Stimulated activated CD8-positive, alpha-beta memory T cell treated with anti-CD3 and anti-CD28 coated beads, Interleukin-4, amount 100 ng/mL, for 48 hours (primary cell): ENCODE measurements at regions not wholly inside any gene's neighbourhood (a gene's known extent, or its start where the extent isn't known, plus 50 kb on each side); places are given as distances from the start of the nearest gene placed in this dataset.

ENCODE experiments used
- DNase-seq: peaks from one replicate; pipeline ENCODE4 v3.0.0-alpha.2; 2020

DNA sequence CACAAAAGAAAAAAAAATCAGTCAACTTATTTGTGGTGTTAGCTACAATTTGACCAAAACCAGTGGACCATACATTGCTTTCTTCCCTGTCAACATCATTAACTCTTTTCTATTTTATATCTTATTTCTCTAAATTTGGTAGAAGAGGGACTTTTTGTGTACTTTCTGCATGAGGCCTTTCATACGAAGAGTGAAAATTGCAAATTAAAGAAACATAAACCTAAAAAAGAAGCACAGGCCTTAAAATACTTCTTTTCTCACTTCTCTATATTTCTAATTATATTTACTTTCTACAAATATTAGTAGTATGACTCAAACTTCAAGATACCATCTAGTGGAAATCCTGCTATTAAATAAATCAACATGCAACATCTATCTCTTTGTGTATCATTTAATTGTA lies 1073.4 kb upstream of the ZEB2 start:
- no peak for DNase-seq

DNA sequence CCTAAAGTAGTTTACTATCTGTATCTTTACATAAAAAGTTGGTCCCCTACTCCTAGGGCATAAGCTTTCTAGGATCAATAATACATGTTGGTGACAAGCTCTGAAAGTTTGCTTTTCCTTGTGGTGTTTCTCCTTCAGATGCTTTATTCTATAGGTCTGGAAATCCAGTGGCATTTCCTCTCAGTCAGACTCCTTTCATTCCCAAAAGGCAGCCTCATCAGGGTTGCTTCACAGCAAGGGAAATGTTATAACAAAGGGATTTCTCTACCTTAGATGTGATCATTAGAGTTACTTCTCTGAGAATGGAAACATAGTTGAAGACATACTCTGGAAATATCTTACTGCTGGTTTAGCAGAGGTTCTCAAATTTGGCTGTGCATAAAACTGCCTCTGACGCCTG lies 1072.4 kb upstream of the ZEB2 start:
- DNase-seq, result no peak

- no peak for DNase-seq
Measured at GRCh38 chr2:145591109-145591809, 1071.3 kb upstream of the ZEB2 start.

DNA sequence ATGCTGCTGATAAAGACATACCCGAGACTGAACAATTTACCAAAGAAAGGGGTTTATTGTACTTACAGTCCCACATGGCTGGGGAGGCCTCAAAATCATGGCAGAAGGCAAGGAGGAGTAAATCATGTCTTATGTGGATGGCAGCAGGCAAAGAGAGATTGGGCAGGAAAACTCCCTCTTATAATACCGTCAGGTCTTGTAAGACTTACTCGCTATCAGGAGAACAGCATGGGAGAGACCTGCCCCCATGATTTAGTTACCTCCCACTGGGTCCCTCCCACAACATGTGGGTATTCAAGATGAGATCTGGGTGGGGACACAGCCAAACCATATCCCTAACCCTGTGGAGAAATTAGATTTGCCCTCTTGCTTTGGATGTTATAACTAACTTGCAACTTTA lies 1068.0 kb upstream of the ZEB2 start:
- DNase-seq, result no peak

DNA sequence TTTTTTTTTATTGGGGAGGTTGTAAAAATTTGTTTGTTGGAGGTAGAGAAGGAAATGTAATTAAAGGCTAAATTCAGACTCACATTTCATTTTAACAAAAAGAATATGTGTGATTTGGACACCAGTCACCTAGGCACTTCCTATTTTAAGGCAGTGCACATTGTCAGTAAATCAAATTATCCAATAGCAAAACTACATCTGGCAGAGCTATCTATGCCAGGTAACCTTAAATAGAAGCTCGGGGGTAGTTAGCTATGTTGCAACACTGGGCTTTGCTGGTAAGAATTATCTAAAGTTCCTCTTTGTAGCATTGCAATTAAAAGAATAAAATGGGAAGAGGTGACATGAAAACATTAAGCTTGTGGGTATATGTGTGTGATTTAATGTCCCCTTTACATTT lies 1064.4 kb upstream of the ZEB2 start:
- DNase-seq, result no peak

GRCh38 chr2:145573608-145574007 lies 1053.7 kb upstream of the ZEB2 start:
- no peak for DNase-seq

- DNase-seq, result no peak
Measured at GRCh38 chr2:145572238-145572637, 1052.3 kb upstream of the ZEB2 start.

DNA sequence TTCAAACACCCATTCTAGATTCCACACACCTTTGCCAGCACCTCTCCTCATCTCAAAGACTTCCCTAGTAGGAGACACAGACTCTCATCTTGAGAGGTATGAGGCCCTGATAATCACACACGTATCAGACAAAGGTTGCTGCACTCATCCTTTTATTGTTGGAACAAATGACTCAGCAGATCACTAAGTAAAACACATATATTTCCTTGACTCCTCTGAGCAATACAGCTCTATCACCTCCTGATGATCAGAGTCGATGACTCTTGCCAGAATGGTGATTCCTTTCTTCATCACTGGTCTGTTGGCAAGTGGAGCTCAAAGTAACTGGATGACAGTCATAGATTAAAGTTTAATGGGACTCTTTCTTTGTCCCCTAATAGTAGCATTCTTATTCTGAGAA lies 1049.2 kb upstream of the ZEB2 start:
- no peak for DNase-seq

DNA sequence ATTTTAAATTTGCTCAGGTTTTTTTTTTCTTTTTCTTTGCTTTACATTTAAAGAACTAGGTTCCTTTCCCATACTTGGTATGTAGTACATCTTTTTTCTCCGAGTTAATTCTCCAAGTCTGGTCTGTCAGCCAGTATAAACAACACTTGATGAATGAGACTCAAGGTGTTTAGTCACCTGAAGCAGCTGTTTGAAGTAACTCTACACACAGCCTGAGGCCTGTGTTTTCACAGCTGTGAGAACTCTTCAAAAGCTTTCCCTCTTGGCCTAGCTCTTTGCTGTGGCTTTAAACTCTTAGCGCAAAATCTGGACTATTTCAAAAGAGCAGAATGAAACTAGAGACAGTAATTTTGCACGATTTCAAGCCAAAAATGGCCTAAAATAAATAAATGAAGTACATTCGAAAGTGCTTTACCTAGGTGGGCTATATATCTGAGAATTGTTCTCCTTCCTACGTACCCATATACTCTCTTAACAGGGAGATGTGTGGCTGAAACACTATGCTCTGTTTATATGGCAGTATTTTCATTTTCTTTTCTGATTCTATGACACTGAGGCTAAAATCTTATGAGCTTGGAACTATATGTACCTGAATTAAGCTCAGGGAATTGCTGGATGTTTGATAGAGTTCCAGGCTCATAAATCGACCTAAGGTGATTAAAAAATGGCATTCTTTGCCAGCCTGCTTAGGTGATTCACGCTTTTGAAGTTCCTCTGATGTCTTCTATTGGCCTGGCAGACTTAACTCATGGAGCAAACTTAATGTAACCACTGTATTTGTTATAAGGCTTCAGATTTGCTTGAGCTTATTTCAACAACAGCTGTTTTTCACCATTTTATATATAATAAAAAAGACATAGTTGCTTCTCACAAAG lies 1044.1 kb upstream of the ZEB2 start:
- no peak for DNase-seq

- DNase-seq, result no peak
Measured at GRCh38 chr2:145561152-145561551, 1041.2 kb upstream of the ZEB2 start.

- DNase-seq, result no peak
Measured at GRCh38 chr2:145558617-145559350, 1038.9 kb upstream of the ZEB2 start.

DNA sequence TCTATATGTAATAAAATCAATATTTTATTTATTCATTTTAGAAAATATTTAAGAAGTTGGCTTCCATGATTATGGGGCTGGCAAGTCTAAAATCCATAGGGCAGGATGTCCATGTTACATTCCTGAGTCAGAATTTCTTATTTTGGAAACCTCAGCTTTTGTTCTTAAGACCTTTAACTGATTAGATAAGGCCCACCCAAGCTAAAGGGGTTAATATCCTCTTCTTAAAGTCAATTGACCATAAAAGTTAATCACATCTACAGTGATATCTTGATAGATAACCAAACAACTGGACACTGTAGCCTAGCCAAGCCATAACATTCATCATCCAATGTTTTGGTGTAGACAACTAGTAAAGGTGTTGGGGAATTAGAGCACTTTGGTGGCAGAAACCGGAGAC lies 1035.4 kb upstream of the ZEB2 start:
- no peak for DNase-seq

GRCh38 chr2:145551686-145552085 lies 1031.8 kb upstream of the ZEB2 start:
- no peak for DNase-seq

DNA sequence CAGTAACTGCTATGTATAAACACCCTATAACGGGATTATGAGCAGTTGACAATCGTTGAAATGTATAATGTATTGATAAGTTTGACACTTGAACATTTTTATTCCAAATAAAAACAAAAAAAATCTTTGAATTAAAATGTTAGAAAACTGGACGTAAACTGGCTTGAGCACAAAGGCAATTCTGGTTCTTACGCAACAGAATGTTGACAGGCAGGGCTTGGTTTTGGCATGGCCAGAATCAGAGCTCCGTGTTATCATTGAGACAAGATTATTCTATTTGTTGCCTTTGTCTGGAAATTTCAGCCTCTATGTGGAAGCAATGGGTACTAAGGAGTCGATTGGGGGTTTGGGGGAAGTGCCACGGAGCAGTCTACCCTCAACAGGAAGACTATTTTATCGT lies 1028.6 kb upstream of the ZEB2 start:
- DNase-seq, result no peak

DNA sequence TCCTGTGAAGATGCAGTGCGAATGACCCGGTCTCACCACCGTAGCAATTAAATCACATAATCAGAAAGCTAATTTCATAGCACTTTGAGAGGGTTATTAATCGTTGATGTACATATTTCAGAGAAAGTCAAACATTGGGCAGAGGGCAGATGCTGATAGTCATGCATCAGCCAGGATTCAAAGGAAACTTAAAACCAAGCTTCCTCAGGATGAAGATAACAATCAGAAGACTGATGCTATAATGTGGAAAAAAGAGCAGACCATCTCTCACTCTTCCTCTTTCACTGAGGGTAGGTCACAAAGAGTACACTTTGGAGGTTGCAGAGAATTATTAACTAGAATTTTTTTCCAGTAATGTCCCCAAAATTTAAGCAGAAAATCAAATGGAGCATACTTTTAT lies 1027.7 kb upstream of the ZEB2 start:
- DNase-seq, result no peak

DNA sequence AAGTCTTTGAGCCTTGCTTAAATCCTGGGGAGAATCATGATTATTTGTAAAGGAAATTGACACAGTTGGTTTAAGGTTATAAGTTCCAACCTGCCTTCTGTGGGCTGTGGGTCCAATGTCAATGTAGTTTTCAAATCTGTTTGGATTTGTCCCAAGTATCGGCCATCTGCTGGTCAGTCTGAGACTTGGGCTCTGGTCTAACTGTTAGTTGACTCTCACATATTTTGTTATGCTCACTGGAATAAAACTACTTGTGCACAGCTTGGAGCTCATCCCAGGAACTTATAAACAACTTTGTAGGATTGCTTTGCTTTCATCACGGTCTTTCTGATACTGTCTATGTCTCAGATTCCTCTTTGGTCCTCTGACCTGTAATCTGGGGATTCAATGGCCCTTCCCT lies 1026.2 kb upstream of the ZEB2 start:
- no peak for DNase-seq

DNA sequence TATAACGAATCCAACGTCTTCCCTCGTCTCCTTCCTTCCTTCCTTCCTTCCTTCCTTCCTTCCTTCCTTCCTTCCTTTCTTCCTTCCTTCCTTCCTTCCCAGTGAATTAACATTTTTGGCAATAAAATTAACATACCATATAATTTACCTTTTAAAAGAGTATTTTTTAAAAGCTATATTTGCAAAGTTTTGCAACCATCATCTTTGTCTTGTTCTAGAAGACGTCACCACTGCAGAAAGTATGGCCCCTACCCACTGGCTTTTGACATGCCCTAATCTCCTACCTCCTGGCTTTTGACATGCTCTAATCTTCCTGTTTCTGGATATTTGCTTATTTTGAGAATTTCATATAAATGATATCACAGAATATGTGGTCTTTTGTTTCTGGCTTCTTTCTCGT lies 1023.9 kb upstream of the ZEB2 start:
- no peak for DNase-seq

GRCh38 chr2:145543155-145543554 lies 1023.2 kb upstream of the ZEB2 start:
- DNase-seq, result no peak

DNA sequence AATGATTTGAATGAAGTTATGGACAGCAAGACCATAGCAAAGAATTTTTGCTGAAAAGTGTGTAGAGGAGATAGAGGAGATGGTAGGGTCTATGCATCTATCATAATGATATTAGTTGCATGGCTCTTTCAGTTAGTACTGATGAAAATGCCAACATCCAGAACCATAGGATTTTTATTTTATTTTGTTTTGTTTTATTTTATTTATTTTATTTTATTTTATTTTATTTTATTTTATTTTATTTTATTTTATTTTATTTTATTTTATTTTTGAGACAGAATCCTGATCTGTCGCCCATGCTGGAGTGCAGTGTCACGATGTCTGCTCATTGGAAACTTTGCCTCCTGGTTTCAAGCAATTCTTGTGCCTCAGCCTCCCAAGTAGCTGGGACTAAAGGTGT lies 1021.1 kb upstream of the ZEB2 start:
- DNase-seq, result no peak

DNA sequence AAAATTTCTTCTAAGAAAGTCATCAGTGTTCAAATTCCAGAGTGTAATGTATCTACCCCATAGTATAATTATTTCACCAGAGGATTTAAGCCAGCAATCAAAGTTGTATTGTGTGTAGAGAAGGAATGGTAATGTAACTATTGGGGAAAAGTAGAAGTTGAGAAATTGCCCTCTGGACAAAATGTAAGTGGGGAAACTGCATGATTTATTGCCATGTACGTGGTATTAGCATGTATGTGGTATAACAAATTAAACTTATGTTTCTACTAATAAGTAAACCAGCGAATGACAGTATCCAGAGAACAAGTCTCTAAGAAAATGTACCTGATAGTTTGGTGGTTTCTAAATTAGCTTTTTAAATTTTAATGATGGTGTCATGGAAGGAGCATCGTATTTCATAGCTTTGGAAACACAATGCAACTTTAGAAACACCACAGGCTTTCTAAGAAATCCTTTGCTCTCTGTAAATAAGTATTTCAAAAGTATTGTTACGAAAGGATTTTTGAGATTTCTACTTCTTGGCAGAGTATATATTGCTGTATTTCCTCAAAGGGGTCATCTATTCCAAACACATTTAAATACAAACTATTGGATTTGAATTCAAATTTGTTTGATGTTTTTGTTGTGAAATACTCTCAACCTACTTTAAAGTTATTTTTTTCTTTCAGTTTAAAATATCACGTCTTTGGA lies 1018.9 kb upstream of the ZEB2 start:
- no peak for DNase-seq

- DNase-seq, result no peak
Measured at GRCh38 chr2:145530653-145531052, 1010.7 kb upstream of the ZEB2 start.

DNA sequence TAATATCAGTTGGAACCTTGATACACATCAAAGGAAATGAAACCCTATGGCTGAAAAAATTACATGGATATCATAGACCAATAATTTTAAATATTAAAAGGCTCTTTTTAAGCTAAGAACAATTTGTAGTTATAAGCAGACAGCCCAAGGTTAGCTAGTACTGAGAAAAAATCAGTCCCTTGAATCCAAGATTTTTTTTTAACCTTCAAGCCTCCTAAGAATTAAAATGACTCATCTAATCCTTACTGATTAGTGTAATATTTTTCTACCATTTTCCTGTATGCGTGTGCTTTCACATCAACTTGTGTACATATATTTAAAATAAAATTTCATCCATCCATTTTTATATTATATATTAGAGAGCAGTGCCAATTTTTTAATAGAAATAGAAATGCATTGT lies 1004.9 kb upstream of the ZEB2 start:
- DNase-seq, result no peak

DNA sequence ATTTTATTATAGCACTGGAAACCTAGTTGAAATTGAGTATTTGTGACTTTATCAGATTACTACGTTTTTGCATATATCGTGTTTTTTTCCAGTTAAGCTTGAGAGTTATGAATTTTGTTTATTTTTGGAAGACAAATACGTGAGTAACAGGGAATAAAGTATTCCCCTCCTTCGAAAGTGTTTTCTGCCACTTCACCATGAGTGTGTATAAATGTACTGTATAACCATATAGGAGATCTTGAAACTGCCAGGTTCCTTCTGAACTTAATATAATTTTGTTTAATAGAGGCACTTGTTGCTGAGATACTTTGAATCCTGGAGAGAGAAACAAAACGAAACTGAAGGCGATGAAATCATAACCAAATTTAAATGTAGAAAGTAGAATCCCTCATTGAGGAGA lies 1004.4 kb upstream of the ZEB2 start:
- no peak for DNase-seq
